ENCODE measurements at regions not wholly inside any gene's neighbourhood (a gene's known extent, or its start where the extent isn't known, plus 50 kb on each side); places are given as distances from the start of the nearest gene placed in this dataset.
"Not testable (repeated sequence)": the region's sequence is repeated elsewhere in the genome, so short reads cannot be mapped to it uniquely, and the experiment has no call there.

DNA sequence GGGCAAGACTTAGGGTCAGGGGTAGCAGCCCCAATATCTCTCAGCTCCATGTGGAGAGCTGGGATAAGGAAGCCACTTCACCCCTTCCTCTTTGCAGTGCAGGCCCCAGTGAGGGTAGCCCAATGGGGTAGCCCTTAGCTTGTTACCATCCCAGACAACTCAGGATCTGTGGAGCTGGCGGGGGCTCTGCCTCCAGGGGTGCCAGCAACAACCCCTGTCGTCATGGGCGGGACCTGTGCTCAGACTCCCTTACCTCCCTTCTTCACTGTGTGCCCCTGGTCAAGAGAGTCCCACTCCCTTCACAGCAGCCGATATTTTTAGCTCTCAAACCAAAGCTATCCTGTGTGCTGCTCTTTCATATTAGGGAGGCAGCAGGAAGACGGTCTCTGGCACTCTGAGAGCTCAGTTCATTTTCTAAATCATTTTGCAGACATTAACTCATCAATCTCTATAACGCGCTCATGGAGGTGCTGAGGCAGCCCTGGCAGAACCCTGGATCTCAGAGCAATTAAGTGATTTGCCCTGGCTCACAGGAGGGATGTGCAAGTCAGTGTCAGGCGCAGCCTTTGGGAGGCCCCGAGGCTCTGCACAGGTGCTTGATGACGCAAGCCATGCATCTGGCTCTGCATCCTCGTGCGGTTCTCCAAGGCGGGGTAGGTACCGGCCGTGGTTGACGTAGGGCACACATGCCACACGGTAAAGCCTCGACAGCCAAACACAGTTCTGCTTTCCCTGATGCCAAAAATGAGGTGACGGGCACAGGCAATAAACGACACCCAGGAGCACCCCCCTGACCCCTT, 357.6 kb downstream of the SHANK2 start:
- in situ Hi-C loops (cut with HindIII; ENCODE audit: low sequenced_read_pairs), result no loop called here

DNA sequence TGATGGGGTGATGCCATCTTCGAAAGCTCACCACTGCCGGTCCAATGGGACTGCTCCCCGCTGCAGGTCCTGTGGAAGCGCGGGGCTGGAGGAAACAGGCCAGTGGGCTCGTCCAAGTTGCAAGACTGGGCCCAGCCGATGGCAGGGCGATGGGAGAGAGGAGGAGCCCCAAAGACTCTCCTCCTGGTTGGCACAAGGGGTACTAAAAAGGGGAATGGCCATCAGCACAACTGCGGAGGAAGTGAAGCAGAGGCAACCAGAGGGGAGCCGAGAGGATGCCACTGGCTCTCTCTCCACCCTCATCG, 357.1 kb downstream of the SHANK2 start:
- in situ Hi-C loops (cut with HindIII; ENCODE audit: low sequenced_read_pairs), result no loop called here

GRCh38 chr11:70897429-70897828, 354.9 kb downstream of the SHANK2 start:
- in situ Hi-C loops (cut with HindIII; ENCODE audit: low sequenced_read_pairs), result no loop called here

GRCh38 chr11:70899616-70900015, 352.8 kb downstream of the SHANK2 start:
- in situ Hi-C loops (cut with HindIII; ENCODE audit: low sequenced_read_pairs), result no loop called here

DNA sequence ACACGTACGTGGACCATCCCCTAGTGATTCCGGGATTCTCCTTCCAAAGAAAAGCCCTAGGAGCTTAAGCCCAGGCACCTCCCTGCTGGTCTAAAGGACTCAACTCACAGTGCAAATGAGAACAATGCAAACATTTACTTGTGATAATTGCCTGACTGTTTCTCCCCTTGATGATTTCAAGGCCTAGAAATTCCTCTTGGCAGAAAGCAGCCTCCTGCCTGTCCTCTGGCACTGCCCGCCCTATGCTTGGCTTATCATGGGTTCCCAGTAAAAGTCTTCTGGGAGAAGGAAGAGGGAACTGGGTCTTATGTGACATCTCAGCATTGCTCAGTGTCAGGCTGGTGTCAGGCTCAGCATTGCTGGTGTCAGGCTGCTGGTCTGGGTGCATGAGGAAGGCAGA, 351.8 kb downstream of the SHANK2 start:
- in situ Hi-C loops (cut with HindIII; ENCODE audit: low sequenced_read_pairs), result no loop called here

GRCh38 chr11:70901951-70902521, 350.3 kb downstream of the SHANK2 start:
- in situ Hi-C loops (cut with HindIII; ENCODE audit: low sequenced_read_pairs), result no loop called here

DNA sequence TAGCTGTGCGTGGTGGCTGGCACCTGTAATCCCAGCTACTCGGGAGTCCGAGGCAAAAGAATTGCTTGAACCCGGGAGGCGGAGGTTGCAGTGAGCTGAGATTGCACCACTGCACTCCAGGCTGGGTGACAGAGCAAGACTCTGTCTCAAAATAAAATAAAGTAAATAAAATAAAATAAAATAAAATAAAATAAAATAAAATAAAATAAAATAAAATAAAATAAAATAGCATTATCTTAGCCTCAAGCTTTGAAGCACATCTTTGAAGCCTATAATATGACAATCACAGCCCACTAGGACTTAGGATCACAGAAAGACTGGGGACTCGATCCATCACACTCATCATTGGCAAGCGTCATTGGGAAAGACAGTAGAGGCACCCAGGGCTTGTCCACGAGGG, 349.1 kb downstream of the SHANK2 start:
- in situ Hi-C loops (cut with HindIII; ENCODE audit: low sequenced_read_pairs), result not testable (repeated sequence)

DNA sequence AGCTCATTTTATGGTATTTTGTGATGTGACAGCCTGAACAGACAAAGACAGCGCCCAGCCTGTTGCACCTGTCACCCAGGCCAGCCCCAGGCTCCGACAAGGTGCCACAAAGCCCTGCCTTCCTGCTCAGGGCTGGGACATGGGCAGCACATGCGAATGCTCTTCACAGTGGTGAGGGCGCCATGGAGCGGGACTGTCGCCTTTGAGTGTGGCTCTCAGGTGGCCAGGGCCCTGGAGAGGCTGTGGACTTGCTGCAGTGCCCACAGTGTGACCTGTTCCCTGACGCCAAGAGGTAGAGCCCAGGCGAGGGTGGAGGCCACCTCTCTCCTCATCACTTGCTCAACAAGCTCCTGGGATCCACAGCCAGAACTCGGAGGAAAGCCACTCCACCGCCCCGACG, 346.3 kb downstream of the SHANK2 start:
- in situ Hi-C loops (cut with HindIII; ENCODE audit: low sequenced_read_pairs), result no loop called here

DNA sequence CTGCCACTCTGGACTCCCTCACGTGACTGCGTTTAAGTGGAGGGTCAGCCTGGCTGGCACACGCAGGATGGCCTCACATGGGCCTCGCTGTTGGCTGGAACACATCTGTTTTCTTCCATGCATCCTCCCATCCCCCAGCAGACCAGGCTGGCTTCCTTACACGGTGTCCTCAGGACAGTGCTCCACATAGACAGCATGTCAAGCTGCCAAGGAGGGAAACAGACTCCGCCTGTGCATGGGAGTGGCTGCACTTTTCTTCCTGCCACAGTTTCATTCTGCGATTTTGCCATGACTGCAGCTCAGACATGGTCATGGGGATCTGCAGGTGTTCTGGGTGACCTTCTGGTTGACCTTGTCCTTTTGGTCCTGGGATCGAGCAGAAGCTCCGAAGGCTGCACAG, 344.2 kb downstream of the SHANK2 start:
- in situ Hi-C loops (cut with HindIII; ENCODE audit: low sequenced_read_pairs), result no loop called here

DNA sequence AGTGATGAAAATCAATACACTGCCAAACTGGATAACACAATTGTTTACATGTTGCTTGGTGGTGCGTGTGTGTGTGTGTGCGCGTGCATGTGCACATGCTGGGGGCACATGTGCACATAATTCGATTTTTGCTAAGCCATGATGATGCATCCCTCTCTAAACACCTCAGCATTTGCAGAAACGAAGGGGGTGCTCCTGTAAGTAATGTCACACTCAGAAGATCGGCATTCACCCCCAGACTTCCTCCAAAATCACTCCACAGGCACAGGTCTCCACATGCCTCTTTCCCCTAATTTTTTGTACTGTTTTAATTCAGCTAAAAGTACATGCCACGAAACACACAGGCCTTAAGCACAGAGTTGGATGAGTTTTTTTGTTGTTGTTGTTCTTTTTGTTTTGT, 341.5 kb downstream of the SHANK2 start:
- in situ Hi-C loops (cut with HindIII; ENCODE audit: low sequenced_read_pairs), result no loop called here

DNA sequence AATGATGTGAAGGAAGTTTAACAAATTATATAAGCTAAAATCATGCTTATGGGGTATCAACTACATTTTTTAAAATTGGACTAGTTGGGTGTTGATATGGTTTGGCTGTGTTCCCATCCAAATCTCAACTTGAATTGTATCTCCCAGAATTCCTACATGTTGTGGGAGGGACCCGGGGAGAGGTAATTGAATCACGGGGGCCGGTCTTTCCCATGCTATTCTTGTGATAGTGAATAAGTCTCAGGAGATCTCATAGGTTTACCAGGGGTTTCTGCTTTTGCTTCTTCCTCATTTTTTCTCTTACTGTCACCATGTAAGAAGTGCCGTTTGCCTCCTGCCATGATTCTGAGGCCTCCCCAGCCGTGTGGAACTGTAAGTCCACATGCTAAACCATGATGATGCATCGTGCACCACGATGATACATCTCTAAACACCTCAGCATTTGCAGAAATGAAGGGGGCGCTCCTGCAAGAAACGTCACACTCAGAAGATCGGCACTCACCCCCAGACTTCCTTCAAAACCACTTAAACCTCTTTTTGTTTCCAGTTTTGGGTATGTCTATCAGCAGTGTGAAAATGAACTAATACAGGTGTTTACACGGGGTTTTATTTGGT, 340.0 kb downstream of the SHANK2 start:
- in situ Hi-C loops (cut with HindIII; ENCODE audit: low sequenced_read_pairs), result no loop called here

- in situ Hi-C loops (cut with HindIII; ENCODE audit: low sequenced_read_pairs), result no loop called here
Measured at GRCh38 chr11:70913715-70914231, 338.6 kb downstream of the SHANK2 start.

GRCh38 chr11:70914496-70914895, 337.9 kb downstream of the SHANK2 start:
- in situ Hi-C loops (cut with HindIII; ENCODE audit: low sequenced_read_pairs), result no loop called here

GRCh38 chr11:70915158-70915985, 337.0 kb downstream of the SHANK2 start:
- in situ Hi-C loops (cut with HindIII; ENCODE audit: low sequenced_read_pairs), result no loop called here

GRCh38 chr11:70916351-70916750, 336.0 kb downstream of the SHANK2 start:
- in situ Hi-C loops (cut with HindIII; ENCODE audit: low sequenced_read_pairs), result no loop called here

GRCh38 chr11:70918242-70918641, 334.1 kb downstream of the SHANK2 start:
- in situ Hi-C loops (cut with HindIII; ENCODE audit: low sequenced_read_pairs), result no loop called here

GRCh38 chr11:70921804-70922203, 330.6 kb downstream of the SHANK2 start:
- in situ Hi-C loops (cut with HindIII; ENCODE audit: low sequenced_read_pairs), result no loop called here

- in situ Hi-C loops (cut with HindIII; ENCODE audit: low sequenced_read_pairs), result no loop called here
Measured at GRCh38 chr11:70924108-70924507, 328.3 kb downstream of the SHANK2 start.

- in situ Hi-C loops (cut with HindIII; ENCODE audit: low sequenced_read_pairs), result no loop called here
Measured at GRCh38 chr11:70925238-70925637, 327.1 kb downstream of the SHANK2 start.

GRCh38 chr11:70926543-70927201, 325.7 kb downstream of the SHANK2 start:
- in situ Hi-C loops (cut with HindIII; ENCODE audit: low sequenced_read_pairs), result no loop called here
